DMS79 (cell line): ENCODE measurements at regions not wholly inside any gene's neighbourhood (a gene's known extent, or its start where the extent isn't known, plus 50 kb on each side); places are given as distances from the start of the nearest gene placed in this dataset.
"Not testable (repeated sequence)": the region's sequence is repeated elsewhere in the genome, so short reads cannot be mapped to it uniquely, and the experiment has no call there.

ENCODE experiments used
- DNase-seq: peaks from one replicate; lab custom pipeline; 2025; lab: John Stamatoyannopoulos, UW

GRCh38 chr22:22168941-22169867, 75.4 kb upstream of the VPREB1 start:
- DNase-seq, result no peak

DNA sequence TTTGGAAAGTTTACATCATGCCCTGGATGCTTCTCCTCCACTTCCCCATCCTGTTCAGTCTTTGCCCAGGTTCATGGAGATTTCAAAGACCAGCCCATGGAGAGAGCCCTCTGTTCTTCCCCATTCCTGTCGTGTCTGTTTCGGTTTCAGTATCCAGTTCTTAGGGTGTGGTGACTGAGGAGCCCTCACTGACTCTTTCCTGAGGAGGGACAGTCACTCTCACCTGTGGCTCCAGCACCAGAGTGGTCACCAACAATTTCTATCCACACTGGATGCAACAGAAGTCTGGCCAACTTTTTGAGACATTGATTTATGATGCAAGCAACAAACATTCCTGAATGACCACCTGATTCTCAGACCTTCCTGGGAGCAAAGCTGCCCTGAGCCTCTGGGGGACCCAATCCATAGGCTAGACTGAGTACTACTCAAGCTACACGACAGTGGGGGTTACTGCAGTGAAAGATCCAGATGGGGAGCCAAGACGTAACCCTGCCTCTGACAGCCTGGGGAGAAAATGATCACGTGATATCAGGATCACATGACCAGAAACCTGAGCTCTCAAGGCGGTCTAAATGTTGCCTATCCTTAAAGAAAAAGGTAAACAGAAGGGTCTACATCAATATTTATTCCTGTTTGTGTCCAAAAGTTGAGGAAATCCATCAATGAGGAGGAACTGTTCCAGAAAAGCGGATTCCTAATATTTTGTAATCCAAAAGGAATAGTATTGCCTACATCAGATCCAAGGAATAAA, 76.2 kb upstream of the VPREB1 start:
- no peak for DNase-seq

DNA sequence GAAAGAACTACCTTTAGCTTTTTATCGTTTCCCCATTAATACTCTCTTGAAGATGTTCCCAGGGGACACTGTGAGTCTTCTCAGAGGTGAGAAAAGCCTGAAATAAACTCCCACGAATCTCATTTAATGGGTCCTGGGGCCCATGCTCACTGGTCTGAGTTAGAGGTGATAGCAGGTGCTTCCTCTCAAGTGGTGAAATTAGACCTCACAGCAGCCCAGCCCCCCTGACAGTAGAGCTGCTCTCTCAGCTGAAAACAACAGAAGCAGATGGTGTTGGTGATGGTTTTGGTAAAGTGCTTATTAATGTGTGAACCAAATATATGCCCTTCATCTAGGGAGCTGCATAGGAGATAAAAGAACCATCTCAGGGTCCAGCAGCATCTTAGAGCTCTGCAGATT, 76.8 kb upstream of the VPREB1 start:
- peak; percentile 0 for DNase-seq

DNA sequence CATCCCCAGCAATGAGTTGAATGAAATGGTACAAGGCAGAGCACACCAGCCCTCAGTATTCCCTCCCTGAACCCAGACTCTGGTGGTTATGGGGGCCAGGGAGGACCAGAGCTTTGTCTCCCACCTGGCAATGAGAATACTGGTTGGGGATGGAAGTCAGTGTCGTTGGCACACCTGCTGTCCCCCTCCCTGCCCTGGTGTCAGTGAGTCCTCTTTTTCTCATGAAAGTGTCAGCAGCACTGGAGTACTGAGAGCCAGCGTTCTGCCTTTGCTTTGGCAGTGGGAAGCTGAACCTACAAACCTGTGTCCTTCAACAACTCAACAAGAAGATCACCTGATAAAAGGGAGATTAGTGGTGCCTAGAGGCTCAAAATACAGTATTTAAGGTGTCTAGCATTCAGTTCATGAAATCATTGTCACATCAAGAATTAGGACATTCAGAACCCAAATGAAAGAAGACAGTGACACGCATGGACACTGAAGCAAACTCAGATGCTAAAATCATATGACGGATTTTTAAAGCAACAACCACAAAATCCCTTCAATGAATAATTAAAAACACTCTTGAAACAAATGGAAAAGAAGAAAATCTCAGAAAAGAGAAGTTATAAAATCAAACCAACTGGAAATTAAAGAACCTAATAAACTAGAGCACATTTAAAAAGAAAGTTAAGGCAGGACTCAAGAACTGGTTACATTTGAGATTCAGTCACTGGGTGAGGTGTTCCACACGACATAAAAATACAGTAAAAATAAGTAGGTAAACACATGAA, 77.5 kb upstream of the VPREB1 start:
- no peak for DNase-seq

- no peak for DNase-seq
Observed at GRCh38 chr22:22165936-22166710, 78.5 kb upstream of the VPREB1 start.

GRCh38 chr22:22164541-22165272, 79.9 kb upstream of the VPREB1 start:
- no peak for DNase-seq

GRCh38 chr22:22161924-22162851, 82.4 kb upstream of the VPREB1 start:
- DNase-seq, result no peak

- not testable (repeated sequence) for DNase-seq
Observed at GRCh38 chr22:22160768-22161167, 83.8 kb upstream of the VPREB1 start.

- no peak for DNase-seq
Observed at GRCh38 chr22:22159384-22159783, 85.2 kb upstream of the VPREB1 start.

DNA sequence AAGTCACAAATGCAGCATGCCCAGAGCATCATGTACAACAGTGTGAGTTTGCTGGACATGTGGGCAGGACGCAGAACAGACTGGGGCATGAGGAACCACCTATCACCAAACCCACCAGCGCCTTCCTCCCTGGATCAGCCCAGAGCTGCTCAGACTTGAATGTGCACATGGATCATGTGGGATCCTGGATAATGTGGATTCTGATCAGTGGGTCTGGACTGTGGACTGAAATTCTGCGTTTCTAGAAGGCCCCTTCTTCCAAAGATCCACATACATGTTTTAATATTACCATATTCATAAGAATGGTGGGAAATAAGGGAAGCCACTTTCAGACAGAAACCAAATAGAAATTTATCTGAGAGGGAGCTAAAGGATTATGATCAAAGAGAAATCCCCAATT, 85.6 kb upstream of the VPREB1 start:
- DNase-seq, result no peak

DNA sequence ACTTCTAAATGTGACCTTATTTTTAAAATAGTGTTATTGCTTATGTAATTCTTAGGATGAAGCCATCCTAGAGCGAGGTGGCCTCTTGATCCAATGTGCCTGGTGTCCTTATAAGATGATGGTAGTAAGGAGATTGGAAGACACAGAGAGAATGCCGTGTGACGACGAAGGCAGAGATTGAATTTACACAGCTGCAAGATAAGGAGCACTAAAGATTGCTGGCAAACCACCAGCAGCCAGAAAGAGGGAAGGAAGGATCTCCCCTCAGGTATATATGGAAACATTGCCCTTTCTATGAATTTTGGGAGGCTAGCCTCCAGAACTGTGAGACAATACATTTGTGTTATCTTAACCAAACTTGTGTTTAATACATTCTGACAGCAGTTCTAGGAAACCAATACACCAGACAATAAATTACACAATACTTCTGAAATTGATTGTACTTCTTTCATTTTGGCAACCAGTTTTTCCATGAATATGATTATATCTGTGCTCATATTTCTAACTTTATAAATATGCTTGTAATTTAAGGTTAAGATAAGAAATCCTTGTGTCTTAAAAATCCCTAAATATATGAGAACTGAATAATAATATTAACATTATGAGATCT, 86.3 kb upstream of the VPREB1 start:
- DNase-seq, result no peak

DNA sequence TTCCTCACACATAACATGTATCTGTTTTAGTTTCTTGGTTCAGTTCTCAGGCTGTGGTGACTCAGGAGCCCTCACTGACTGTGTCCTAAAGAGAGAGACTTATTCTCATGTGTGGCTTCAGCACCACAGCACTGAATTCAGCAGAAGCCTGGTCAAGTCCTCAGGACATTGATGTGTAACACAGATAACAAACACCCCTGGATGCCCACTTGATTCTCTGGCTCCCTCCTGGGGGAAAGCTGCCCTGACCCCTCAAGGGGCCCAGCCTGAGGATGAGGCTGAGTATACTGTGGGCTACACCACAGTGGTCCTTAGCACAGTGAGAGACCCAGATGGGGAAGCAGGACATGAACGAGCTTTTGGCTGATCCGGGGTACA, 87.2 kb upstream of the VPREB1 start:
- DNase-seq, result no peak

DNA sequence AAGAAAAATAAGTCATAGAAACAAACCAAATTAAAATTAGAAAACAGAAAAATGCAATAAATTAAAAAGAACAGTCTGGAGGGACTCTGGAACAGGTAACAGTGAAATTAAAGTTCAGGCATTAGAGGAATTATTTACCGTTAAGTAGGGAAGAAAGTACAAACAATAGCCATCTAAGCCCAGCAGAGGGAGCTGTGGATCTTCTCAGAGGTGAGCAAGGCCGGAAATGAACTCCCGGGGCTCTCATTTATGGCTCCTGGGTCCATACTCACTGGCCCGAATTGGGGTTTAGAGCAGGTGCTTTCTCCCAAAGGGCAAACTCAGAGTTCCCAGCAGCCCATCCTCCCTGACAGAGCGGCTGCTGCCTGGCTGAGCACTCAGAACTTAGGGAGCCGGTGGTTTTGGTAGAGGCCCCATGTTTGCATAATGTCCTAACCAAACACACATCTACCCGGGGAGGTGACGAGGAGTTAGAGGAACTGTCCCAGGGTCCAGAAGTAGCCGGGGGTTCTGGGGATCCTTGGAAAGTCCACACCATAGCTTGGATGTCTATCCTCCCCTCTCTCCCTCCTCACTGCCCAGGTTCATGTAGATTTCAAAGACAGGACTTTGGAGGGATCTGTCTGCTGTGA, 87.8 kb upstream of the VPREB1 start:
- DNase-seq, result peak; percentile 1

DNA sequence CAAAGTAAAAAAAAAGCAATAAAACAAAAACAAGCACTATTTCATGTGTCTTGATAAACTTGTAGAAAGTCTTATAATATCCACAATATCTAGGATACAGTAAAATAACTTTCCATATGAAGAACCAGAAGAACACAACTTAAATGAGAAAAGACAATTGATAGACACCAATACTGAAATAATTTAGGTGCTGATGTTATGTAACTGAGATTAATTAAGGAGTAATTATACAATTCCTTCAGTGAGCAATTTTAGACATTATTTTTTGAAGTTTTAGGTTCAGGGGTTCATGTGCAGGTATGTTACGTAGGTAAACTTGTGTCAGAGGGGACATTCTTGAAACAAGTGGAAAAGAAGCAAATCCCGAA, 88.3 kb upstream of the VPREB1 start:
- DNase-seq, result no peak

DNA sequence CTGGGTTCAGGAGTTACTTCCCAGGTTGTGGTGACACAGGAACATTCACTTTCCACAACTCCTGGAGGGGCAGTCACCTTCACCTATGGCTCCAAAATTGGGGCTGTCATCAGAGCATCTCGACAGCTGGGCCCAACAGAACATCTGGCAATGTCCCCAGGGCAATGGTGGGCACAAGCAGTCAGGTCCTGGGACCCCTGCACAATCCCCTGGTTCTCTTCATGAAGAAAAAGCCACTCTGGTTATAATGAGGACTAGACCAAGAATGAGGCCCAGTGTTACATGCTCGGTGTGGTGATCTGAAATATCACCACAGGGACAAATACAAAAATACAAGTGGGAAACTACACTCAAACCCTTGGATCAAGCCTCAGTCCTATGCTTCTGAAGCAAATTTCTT, 89.0 kb upstream of the VPREB1 start:
- no peak for DNase-seq

DNA sequence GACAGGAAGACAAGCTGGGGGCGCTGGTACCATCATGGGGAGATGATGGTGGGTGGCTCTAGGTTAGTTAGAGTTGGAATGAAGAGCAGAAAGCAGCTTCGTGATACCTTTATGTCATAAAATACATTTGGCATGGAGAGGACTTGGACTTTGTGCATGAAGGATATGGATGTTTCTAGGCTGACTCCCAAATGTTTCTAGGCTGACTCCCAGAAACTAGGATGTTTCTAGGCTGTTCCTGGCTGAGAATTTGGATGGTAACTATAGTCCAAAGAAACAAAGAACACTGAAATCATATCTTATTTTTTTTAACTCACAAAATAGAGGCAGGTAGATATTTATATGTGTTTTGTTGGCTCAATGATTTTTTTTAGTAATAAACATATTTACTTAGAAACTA, 89.4 kb upstream of the VPREB1 start:
- DNase-seq, result no peak

DNA sequence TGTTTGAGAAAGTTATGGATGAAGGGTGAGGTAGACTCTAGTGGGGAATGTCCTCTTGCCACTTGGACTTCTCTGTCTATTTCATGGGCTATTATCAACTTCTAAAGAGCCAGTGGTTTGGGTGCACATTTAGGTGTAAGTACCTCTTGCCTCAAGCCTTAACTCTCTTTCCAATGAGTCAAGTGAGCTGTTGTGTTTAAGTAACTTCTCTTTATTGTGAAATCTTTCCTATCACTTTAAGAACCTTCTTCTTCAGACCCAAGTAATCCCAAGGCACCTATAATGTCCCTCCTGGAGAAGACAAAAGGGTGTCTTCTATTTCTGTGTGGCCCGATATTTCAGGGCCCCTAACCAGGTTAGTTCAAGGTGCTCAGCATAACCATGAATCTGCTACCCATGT, 90.5 kb upstream of the VPREB1 start:
- DNase-seq, result no peak

- DNase-seq, result no peak
Observed at GRCh38 chr22:22151308-22151707, 93.3 kb upstream of the VPREB1 start.

DNA sequence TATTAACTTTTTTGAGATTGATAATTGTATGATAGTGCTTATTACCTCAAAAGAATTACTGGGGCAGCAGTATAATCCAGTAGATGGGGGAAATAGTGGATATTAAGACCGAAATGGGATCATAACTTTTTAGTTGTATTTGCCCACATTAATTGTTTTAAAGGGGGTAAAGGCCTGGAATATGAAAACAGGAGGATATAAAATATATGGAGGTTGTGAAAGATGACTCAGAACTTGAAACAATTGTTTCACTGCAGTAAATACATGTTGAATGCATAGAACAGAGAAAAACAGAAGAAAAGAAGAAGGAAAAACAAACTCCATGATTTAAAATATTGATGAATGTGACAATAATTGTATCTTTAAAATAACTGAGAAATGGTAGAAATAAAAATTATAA, 94.1 kb upstream of the VPREB1 start:
- DNase-seq, result no peak
